GM18907 (cell line): ENCODE measurements at regions not wholly inside any gene's neighbourhood (a gene's known extent, or its start where the extent isn't known, plus 50 kb on each side); places are given as distances from the start of the nearest gene placed in this dataset.
"Not testable (repeated sequence)": the region's sequence is repeated elsewhere in the genome, so short reads cannot be mapped to it uniquely, and the experiment has no call there.

Experiments
- ATAC-seq: cut with Tn5 transposase; IDR thresholded peaks from one replicate; pipeline ENCODE4 v1.9.1; 2021; ENCODE audit warnings: mild to moderate bottlenecking, moderate library complexity; ENCODE audit not compliant: unreplicated experiment

GRCh38 chr22:49010901-49011300 lies 816.8 kb downstream of the BRD1 start:
- no peak for ATAC-seq

DNA sequence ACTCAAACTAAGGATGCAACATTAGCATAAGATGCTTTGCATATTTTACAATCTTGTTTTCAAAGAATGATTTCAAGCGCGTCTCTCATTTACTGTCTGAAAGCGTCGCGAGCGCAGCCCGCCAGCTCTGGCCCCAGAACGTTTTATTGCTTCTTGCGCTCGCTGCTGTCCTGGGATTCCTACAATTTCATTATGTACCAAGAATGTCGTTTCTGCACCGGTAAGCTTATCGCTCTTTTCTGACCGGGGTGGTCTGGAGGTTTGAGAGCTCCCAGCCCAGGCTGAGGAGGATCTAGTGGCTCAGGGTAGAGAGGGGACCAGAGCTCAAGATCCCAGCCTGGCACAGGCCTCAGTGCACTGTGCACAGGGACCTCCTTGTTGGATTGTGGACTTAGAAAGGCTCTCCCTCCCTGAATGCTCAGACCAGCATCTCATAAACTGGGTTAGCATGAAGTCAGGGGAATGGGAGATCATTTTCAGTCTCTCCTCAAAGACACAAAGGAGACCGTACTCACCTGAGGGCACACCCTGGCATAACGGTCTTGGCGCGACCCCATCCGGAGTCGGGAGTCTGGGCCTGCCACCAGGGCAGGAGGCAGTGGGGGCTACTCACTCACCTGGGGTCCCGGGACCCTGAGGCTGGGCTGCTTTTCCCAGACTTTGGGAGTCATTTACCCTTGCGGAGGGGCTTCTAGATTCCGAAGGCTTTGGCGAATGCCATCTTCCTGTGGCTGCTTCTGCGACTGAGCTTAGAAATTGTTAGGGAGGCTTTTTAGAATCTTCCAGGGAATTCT lies 817.4 kb downstream of the BRD1 start:
- no peak for ATAC-seq

GRCh38 chr22:49009359-49010063 lies 818.2 kb downstream of the BRD1 start:
- no peak for ATAC-seq

DNA sequence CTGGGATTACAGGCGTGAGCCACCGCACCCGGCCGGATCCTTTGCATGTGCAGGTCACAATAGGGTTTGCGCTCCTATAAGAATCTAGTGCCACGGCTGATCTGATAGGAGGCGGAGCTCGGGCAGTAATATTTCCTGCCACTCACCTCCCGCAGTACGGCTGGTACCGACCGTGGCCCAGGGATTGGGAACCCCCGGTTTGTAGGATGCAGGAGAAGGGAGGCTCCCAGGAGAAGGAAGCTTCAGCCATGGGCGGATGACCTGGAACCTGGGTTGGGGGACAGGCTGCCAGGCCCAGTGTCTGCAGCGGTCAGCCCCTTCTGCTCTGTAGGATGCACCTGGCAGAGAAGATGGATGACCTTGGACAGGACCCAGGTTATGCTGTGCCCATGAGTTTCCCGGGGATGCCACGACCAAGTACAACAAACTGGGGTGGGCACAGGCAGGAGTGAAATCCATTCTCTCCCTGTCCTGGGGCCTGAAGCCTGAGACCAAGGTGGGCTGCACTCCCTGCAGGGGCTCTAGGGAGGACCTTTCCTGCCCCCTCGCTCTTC lies 818.9 kb downstream of the BRD1 start:
- ATAC-seq: no peak

GRCh38 chr22:49007013-49007653 lies 820.5 kb downstream of the BRD1 start:
- ATAC-seq: no peak

GRCh38 chr22:49006207-49007012 lies 821.3 kb downstream of the BRD1 start:
- ATAC-seq: no peak

DNA sequence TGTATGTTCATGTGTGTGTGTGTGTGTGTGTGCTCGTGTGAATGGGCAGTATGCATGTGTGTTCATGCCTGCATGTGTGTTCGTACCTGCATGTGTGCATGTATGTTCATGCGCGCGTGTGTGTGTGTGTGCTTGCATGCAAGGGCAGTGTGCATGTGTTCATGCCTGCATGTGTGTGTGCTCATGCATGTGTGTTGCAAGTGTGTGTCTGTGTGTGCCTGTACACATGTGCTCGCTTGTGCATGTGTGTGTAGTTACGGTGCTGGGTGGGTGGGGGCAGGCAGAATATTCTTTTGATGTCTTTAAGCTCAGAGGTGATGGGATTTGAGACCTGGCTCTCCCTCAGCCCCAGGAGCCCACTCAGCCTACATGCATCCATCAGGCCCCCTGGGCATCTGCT lies 822.1 kb downstream of the BRD1 start:
- ATAC-seq: no peak

DNA sequence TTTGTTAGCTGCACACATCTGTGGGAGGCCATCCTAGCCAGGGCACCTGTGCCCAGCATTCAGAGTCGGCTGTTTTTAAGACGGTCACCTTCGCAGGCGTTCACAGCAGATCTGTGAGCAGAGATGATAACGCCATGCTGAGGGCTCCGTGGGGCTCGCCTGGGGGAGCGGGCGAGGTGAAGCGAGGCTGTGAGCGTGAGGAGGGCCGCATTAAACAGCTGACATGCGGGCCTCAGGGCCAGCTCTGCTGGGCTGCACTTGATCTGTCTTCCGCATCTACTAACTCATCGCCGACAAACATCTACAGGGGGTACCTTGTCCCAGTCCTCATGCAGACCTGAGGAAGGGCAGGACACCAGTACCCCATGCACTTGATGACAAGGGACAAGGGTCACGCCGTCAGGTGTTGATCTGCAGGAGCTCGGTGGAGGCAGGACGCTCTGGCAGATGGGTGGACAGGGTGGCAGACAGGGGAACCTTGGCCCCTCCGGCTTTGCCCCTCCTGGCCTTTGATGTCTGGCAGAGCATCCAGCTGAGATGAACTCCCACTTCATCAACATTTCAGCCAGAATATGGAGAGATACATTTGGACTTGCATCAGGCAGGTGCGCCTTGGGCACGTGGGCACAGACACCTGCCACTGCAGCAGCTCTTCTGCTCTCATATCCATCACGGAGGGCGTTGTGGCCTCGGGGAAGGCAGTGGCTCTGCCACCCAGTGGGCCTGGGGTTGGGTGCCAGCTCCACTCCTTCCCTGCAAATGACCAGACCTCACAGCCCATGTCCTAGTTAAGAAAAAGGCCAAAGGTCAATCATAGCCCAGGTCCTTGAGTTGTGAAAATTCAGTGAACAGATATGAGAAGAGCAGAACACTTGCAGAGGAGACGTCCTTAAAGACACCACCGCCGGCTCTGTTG lies 822.9 kb downstream of the BRD1 start:
- no peak for ATAC-seq

GRCh38 chr22:48997605-48998004 lies 830.1 kb downstream of the BRD1 start:
- ATAC-seq: not testable (repeated sequence)

- no peak for ATAC-seq
These were observed 834.0 kb downstream of the BRD1 start for GRCh38 chr22:48993655-48994054.

- no peak for ATAC-seq
These were observed 843.0 kb downstream of the BRD1 start for GRCh38 chr22:48984639-48985038.

- no peak for ATAC-seq
These were observed 845.3 kb downstream of the BRD1 start for GRCh38 chr22:48982321-48982905.

- no peak for ATAC-seq
These were observed 846.2 kb downstream of the BRD1 start for GRCh38 chr22:48981371-48982061.

- ATAC-seq: no peak
These were observed 846.8 kb downstream of the BRD1 start for GRCh38 chr22:48980918-48981317.

GRCh38 chr22:48980409-48980808 lies 847.3 kb downstream of the BRD1 start:
- ATAC-seq: no peak

- no peak for ATAC-seq
These were observed 848.2 kb downstream of the BRD1 start for GRCh38 chr22:48979482-48979881.

DNA sequence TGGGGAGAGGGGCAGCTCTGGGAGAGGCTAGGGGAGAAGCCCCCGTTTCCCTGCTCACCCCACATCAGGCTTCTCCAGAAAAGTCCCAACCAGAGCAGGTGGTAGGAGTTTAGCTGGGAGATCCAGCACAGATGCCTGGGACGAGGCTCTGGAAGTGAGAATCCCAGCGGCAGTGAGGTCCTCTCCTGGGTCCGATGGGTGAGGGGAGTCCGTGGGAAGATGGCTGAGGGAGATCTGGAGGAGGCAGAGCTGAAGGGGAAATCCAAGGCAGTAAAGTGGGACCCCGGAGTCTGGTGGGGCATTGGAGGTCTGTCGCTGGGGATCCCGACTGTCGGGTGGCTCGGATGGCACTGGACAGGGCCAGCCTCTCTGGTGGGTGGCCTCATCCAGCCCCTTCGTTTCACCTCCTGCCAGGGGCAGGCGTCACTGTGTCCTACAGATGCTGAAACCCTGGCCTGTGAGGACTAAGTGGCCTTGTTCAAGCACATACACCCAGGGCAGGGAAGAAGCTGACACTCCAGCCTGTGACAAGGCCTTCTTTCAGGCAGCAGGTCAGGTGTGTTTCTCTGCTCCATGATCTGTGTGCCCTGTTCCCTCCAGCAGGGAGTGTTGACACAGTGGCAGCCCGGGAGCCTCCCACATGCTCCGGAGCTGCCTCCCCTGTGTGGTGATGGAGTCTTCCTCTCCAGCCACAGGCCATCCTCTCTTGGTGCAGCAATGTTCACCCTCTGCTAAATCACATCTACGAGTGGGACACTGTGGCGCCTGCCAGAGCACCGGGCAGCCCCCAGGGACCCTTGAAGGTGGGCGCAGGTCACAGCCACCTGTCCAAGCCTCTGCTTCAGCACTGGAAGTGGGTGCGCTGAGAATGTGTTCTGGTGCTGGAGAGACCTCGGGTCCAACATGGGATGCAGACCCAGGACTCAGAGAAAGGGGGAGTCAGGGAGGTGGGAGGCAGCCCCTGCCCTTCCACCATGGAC lies 850.8 kb downstream of the BRD1 start:
- no peak for ATAC-seq

GRCh38 chr22:48975886-48976285 lies 851.8 kb downstream of the BRD1 start:
- no peak for ATAC-seq
